WTC11 (cell line): ENCODE measurements at regions not wholly inside any gene's neighbourhood (a gene's known extent, or its start where the extent isn't known, plus 50 kb on each side); places are given as distances from the start of the nearest gene placed in this dataset.

Experiments used
- ATAC-seq: fragments of 200-7000 bp; cut with Tn5 transposase; 2 replicates; pipeline ENCODE4 v1.10.0; 2021; ENCODE audit warnings: mild to moderate bottlenecking, moderate library complexity
- CTCF ChIA-PET: fragments of 300-600 bp; sonication (Branson Sonifier 250); formaldehyde crosslinking; loops from one replicate; lab custom pipeline; 2021; ENCODE audit warnings: antibody characterized with exemption; lab: Charles Lee
- POLR2A ChIA-PET: fragments of 350-600 bp; sonication (Branson Sonifier 250); formaldehyde crosslinking; loops from one replicate; lab custom pipeline; 2021; ENCODE audit warnings: antibody characterized with exemption; lab: Charles Lee
- DNase-seq: peaks from one replicate; pipeline ENCODE4 v3.0.0; 2021; ENCODE audit warnings: low spot score
- H3K27ac Mint-ChIP-seq: 2 replicates; pipeline ENCODE4 v1.8.0; 2021; ENCODE audit warnings: mixed read lengths
- H3K27me3 Mint-ChIP-seq: 2 replicates; pipeline ENCODE4 v1.8.0; 2021; ENCODE audit warnings: low read depth, mild to moderate bottlenecking, moderate library complexity, mixed read lengths
- H3K36me3 Mint-ChIP-seq: 2 replicates; pipeline ENCODE4 v1.8.0; 2021; ENCODE audit warnings: mixed read lengths
- H3K4me1 Mint-ChIP-seq: 2 replicates; pipeline ENCODE4 v1.8.0; 2022; ENCODE audit warnings: mixed read lengths
- H3K4me3 Mint-ChIP-seq: 2 replicates; pipeline ENCODE4 v1.8.0; 2021; ENCODE audit warnings: mild to moderate bottlenecking, moderate library complexity, mixed read lengths
- H3K9me3 Mint-ChIP-seq: 2 replicates; pipeline ENCODE4 v1.8.0; 2021; ENCODE audit warnings: mixed read lengths
- ATF1 ChIP-seq: sonication (generic); formaldehyde crosslinking; IDR thresholded peaks from 2 replicates; pipeline ENCODE4 v1.8.1; 2023; ENCODE audit warnings: mild to moderate bottlenecking, moderate library complexity, missing genetic modification reagents
- CBFB ChIP-seq: sonication (generic); formaldehyde crosslinking; IDR thresholded peaks from 2 replicates; pipeline ENCODE4 v1.8.1; 2022; ENCODE audit warnings: mild to moderate bottlenecking, low read depth, missing genetic modification reagents
- CREM ChIP-seq: sonication (generic); formaldehyde crosslinking; IDR thresholded peaks from 2 replicates; pipeline ENCODE4 v1.8.1; 2022; ENCODE audit warnings: mild to moderate bottlenecking, missing genetic modification reagents, moderate library complexity
- EMX1 ChIP-seq: fragments of 250-450 bp; sonication (Bioruptor Pico); IDR thresholded peaks from 2 replicates; pipeline ENCODE4 v1.8.0; 2021; ENCODE audit warnings: mild to moderate bottlenecking
- GABPB1 ChIP-seq: sonication (generic); formaldehyde crosslinking; IDR thresholded peaks from 2 replicates; pipeline ENCODE4 v1.8.1; 2023; ENCODE audit warnings: mild to moderate bottlenecking, missing genetic modification reagents
- JAZF1 ChIP-seq: fragments of 250-450 bp; sonication (Bioruptor Pico); IDR thresholded peaks from 2 replicates; pipeline ENCODE4 v1.9.0; 2021; ENCODE audit warnings: moderate library complexity, mild to moderate bottlenecking, inconsistent platforms
- JUN ChIP-seq: sonication (generic); formaldehyde crosslinking; IDR thresholded peaks from 2 replicates; pipeline ENCODE4 v1.8.0; 2023; ENCODE audit warnings: mild to moderate bottlenecking, missing genetic modification reagents
- PRRX2 ChIP-seq: fragments of 250-450 bp; sonication (Bioruptor Pico); IDR thresholded peaks from 2 replicates; pipeline ENCODE4 v1.8.0; 2021; ENCODE audit warnings: mild to moderate bottlenecking
- TEAD1 ChIP-seq: sonication (generic); formaldehyde crosslinking; IDR thresholded peaks from 2 replicates; pipeline ENCODE4 v1.8.0; 2022; ENCODE audit warnings: mild to moderate bottlenecking, missing genetic modification reagents
- TEAD4 ChIP-seq: sonication (generic); formaldehyde crosslinking; IDR thresholded peaks from 2 replicates; pipeline ENCODE4 v1.8.0; 2022; ENCODE audit warnings: mild to moderate bottlenecking, missing genetic modification reagents
- ZNF121 ChIP-seq: sonication (generic); formaldehyde crosslinking; IDR thresholded peaks from 2 replicates; pipeline ENCODE4 v1.8.0; 2023; ENCODE audit warnings: missing genetic modification reagents
- ZNF396 ChIP-seq: fragments of 250-450 bp; sonication (Bioruptor Pico); IDR thresholded peaks from 2 replicates; pipeline ENCODE4 v1.8.0; 2021; ENCODE audit warnings: mild to moderate bottlenecking, moderate library complexity, borderline replicate concordance
- ZNF416 ChIP-seq: fragments of 250-450 bp; sonication (Bioruptor Pico); IDR thresholded peaks from 2 replicates; pipeline ENCODE4 v1.9.0; 2021; ENCODE audit warnings: mild to moderate bottlenecking, inconsistent platforms
- ZNF423 ChIP-seq: fragments of 250-450 bp; sonication (Bioruptor Pico); IDR thresholded peaks from 2 replicates; pipeline ENCODE4 v2.1.2; 2022; ENCODE audit warnings: mild to moderate bottlenecking, moderate library complexity
- TF ChIP-seq, protein P1 (sequence below): sonication (generic); formaldehyde crosslinking; IDR thresholded peaks from 2 replicates; pipeline ENCODE4 v1.8.0; 2022; ENCODE audit warnings: mild to moderate bottlenecking, missing genetic modification reagents
- TF ChIP-seq, protein P2 (sequence below): fragments of 250-450 bp; sonication (Bioruptor Pico); IDR thresholded peaks from 2 replicates; pipeline ENCODE4 v1.9.0; 2021; ENCODE audit warnings: mild to moderate bottlenecking
- TF ChIP-seq, protein P3 (sequence below): sonication (generic); formaldehyde crosslinking; IDR thresholded peaks from 2 replicates; pipeline ENCODE4 v1.8.0; 2022; ENCODE audit warnings: missing genetic modification reagents
- TF ChIP-seq, protein P4 (sequence below): fragments of 250-450 bp; sonication (Bioruptor Pico); IDR thresholded peaks from 2 replicates; pipeline ENCODE4 v1.9.0; 2021; ENCODE audit warnings: mild to moderate bottlenecking
- TF ChIP-seq, protein P5 (sequence below): sonication (generic); formaldehyde crosslinking; IDR thresholded peaks from 2 replicates; pipeline ENCODE4 v1.8.1; 2023; ENCODE audit warnings: mild to moderate bottlenecking, missing genetic modification reagents
- TF ChIP-seq, protein P6 (sequence below): fragments of 250-450 bp; sonication (Bioruptor Pico); IDR thresholded peaks from 2 replicates; pipeline ENCODE4 v2.1.2; 2022; ENCODE audit warnings: mild to moderate bottlenecking, moderate library complexity
- TF ChIP-seq, protein P7 (sequence below): sonication (generic); formaldehyde crosslinking; IDR thresholded peaks from 2 replicates; pipeline ENCODE4 v1.8.1; 2022; ENCODE audit warnings: mild to moderate bottlenecking, moderate library complexity, missing genetic modification reagents

DNA sequence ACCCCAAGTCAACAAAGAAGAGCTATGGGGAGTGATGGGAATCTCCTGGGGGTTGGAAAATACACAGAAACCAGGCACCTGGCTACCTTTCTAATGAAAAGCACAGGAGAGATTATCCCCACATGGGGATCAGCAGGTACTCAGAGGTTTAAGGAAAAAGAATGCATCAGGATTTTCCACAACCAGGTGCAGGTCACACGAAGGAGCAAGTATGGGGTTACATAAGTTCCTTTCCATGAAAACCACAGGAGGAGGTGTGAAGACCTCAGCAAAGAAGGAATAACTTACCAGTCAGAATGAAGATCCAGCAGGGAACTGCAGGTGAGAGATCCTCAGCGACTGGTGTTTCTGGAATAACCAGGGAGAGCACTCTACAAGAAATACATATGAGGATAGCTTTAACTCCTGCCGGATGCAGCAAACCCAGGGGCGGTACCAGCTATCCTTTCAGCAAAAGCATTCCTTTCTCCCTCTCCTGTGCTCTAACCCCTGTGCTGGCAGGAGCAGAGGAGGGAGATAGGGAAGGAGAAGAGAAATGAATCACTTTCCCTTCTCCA is 116.7 kb upstream of the TMEM106B start:
- Mint-ChIP-seq H3K4me1 (peaks cover 30% of the 10 kb centered on the region), H3K27ac (peak overlapping the region; percentile 42), H3K4me3 (peak overlapping the region; percentile 2), H3K9me3 (peaks cover 6% of the 10 kb centered on the region), H3K27me3 (peaks cover 3% of the 10 kb centered on the region; the same call in 1 of the 2 replicates), H3K36me3 (no peaks in the 10 kb centered on the region)
- ATAC-seq (peak; percentile 97), DNase-seq (peak; percentile 57)
- ChIA-PET CTCF (interaction anchor here (0.6 to 1.0 kb wide), 6 partner anchors 25 to 295 kb away, joined by 3 to 5 read pairs (median 3); no protein-coding TSS in a partner anchor), POLR2A (no interaction called here)
- TF ChIP-seq, protein P1, sequence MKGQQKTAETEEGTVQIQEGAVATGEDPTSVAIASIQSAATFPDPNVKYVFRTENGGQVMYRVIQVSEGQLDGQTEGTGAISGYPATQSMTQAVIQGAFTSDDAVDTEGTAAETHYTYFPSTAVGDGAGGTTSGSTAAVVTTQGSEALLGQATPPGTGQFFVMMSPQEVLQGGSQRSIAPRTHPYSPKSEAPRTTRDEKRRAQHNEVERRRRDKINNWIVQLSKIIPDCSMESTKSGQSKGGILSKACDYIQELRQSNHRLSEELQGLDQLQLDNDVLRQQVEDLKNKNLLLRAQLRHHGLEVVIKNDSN (CRISPR knock-in tag): no peak
- TF ChIP-seq PRRX2 (CRISPR knock-in tag) (0 out of 2 replicates have a peak, but pooled peaks have one; percentile 49), TEAD4 (CRISPR knock-in tag) (no peak), GABPB1 (CRISPR knock-in tag) (no peak), JUN (CRISPR knock-in tag) (no peak), JAZF1 (CRISPR knock-in tag) (no peak), ATF1 (CRISPR knock-in tag) (no peak), CREM (CRISPR knock-in tag) (0 out of 2 replicates have a peak, but pooled peaks have one; percentile 37), CBFB (CRISPR knock-in tag) (no peak), ZNF416 (CRISPR knock-in tag) (no peak), TEAD1 (peak; percentile 60; the same call in 1 of the 2 replicates), ZNF121 (CRISPR knock-in tag) (no peak), ZNF423 (CRISPR knock-in tag) (peak; percentile 21; the same call in 1 of the 2 replicates), ZNF396 (0 out of 2 replicates have a peak, but pooled peaks have one; percentile 75), EMX1 (CRISPR knock-in tag) (no peak)
- TF ChIP-seq, protein P2, sequence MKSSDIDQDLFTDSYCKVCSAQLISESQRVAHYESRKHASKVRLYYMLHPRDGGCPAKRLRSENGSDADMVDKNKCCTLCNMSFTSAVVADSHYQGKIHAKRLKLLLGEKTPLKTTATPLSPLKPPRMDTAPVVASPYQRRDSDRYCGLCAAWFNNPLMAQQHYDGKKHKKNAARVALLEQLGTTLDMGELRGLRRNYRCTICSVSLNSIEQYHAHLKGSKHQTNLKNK (CRISPR knock-in tag): no peak
- TF ChIP-seq, protein P3, sequence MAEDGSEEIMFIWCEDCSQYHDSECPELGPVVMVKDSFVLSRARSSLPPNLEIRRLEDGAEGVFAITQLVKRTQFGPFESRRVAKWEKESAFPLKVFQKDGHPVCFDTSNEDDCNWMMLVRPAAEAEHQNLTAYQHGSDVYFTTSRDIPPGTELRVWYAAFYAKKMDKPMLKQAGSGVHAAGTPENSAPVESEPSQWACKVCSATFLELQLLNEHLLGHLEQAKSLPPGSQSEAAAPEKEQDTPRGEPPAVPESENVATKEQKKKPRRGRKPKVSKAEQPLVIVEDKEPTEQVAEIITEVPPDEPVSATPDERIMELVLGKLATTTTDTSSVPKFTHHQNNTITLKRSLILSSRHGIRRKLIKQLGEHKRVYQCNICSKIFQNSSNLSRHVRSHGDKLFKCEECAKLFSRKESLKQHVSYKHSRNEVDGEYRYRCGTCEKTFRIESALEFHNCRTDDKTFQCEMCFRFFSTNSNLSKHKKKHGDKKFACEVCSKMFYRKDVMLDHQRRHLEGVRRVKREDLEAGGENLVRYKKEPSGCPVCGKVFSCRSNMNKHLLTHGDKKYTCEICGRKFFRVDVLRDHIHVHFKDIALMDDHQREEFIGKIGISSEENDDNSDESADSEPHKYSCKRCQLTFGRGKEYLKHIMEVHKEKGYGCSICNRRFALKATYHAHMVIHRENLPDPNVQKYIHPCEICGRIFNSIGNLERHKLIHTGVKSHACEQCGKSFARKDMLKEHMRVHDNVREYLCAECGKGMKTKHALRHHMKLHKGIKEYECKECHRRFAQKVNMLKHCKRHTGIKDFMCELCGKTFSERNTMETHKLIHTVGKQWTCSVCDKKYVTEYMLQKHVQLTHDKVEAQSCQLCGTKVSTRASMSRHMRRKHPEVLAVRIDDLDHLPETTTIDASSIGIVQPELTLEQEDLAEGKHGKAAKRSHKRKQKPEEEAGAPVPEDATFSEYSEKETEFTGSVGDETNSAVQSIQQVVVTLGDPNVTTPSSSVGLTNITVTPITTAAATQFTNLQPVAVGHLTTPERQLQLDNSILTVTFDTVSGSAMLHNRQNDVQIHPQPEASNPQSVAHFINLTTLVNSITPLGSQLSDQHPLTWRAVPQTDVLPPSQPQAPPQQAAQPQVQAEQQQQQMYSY (CRISPR knock-in tag): no peak
- TF ChIP-seq, protein P4, sequence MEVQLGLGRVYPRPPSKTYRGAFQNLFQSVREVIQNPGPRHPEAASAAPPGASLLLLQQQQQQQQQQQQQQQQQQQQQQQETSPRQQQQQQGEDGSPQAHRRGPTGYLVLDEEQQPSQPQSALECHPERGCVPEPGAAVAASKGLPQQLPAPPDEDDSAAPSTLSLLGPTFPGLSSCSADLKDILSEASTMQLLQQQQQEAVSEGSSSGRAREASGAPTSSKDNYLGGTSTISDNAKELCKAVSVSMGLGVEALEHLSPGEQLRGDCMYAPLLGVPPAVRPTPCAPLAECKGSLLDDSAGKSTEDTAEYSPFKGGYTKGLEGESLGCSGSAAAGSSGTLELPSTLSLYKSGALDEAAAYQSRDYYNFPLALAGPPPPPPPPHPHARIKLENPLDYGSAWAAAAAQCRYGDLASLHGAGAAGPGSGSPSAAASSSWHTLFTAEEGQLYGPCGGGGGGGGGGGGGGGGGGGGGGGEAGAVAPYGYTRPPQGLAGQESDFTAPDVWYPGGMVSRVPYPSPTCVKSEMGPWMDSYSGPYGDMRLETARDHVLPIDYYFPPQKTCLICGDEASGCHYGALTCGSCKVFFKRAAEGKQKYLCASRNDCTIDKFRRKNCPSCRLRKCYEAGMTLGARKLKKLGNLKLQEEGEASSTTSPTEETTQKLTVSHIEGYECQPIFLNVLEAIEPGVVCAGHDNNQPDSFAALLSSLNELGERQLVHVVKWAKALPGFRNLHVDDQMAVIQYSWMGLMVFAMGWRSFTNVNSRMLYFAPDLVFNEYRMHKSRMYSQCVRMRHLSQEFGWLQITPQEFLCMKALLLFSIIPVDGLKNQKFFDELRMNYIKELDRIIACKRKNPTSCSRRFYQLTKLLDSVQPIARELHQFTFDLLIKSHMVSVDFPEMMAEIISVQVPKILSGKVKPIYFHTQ (CRISPR knock-in tag): no peak
- TF ChIP-seq, protein P5, sequence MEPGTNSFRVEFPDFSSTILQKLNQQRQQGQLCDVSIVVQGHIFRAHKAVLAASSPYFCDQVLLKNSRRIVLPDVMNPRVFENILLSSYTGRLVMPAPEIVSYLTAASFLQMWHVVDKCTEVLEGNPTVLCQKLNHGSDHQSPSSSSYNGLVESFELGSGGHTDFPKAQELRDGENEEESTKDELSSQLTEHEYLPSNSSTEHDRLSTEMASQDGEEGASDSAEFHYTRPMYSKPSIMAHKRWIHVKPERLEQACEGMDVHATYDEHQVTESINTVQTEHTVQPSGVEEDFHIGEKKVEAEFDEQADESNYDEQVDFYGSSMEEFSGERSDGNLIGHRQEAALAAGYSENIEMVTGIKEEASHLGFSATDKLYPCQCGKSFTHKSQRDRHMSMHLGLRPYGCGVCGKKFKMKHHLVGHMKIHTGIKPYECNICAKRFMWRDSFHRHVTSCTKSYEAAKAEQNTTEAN (CRISPR knock-in tag): no peak
- TF ChIP-seq, protein P6, sequence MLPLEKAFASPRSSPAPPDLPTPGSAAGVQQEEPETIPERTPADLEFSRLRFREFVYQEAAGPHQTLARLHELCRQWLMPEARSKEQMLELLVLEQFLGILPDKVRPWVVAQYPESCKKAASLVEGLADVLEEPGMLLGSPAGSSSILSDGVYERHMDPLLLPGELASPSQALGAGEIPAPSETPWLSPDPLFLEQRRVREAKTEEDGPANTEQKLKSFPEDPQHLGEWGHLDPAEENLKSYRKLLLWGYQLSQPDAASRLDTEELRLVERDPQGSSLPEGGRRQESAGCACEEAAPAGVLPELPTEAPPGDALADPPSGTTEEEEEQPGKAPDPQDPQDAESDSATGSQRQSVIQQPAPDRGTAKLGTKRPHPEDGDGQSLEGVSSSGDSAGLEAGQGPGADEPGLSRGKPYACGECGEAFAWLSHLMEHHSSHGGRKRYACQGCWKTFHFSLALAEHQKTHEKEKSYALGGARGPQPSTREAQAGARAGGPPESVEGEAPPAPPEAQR: no peak
- TF ChIP-seq, protein P7, sequence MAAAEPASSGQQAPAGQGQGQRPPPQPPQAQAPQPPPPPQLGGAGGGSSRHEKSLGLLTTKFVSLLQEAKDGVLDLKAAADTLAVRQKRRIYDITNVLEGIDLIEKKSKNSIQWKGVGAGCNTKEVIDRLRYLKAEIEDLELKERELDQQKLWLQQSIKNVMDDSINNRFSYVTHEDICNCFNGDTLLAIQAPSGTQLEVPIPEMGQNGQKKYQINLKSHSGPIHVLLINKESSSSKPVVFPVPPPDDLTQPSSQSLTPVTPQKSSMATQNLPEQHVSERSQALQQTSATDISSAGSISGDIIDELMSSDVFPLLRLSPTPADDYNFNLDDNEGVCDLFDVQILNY (CRISPR knock-in tag): no peak
